Psoas muscle (tissue), 7 donors: ENCODE measurements at regions not wholly inside any gene's neighbourhood (a gene's known extent, or its start where the extent isn't known, plus 50 kb on each side); places are given as distances from the start of the nearest gene placed in this dataset.

Source experiments
- ATAC-seq, 4 donors: fragments of 200-7000 bp; cut with Tn5 transposase; one replicate each; pipeline ENCODE4 v1.9.1; 2020; ENCODE audit warnings: moderate library complexity in 3 of 4, mild to moderate bottlenecking in 2 of 4
- DNase-seq, 2 donors: peaks; one replicate each; pipeline ENCODE4 v3.0.0-alpha.2; 2020
- H3K27ac ChIP-seq: fragments of 200-600 bp; one replicate; pipeline ENCODE4 v1.8.0; 2022
- H3K27me3 ChIP-seq, 3 donors: fragments of 200-600 bp in 1 of 3; one replicate each; pipeline versions ENCODE4 v1.6.1 to v1.8.0; 2013 to 2022; ENCODE audit warnings: low read length in 2 of 3, mild to moderate bottlenecking in 2 of 3, moderate library complexity in 1 of 3; ENCODE audit not compliant: insufficient read depth in 3 of 3
- H3K36me3 ChIP-seq, 2 donors: fragments of 200-600 bp in 1 of 2; one replicate each; pipeline versions ENCODE4 v1.6.1 to v1.8.0; 2013 to 2022; ENCODE audit warnings: low read depth in 1 of 2, mild to moderate bottlenecking in 1 of 2, moderate library complexity in 1 of 2; ENCODE audit not compliant: insufficient read depth in 1 of 2
- H3K4me1 ChIP-seq: fragments of 200-600 bp; one replicate; pipeline ENCODE4 v1.8.0; 2022
- H3K4me3 ChIP-seq: fragments of 200-600 bp; one replicate; pipeline ENCODE4 v1.8.0; 2022; ENCODE audit warnings: mild to moderate bottlenecking
- H3K9me3 ChIP-seq: fragments of 200-600 bp; one replicate; pipeline ENCODE4 v1.8.0; 2022
- CTCF ChIP-seq: fragments of 200-600 bp; IDR thresholded peaks from one replicate; pipeline ENCODE4 v1.8.0; 2022; ENCODE audit warnings: antibody characterized with exemption
- WGBS, 3 donors: extraction: QIAGEN DNeasy Blood & Tissue Kit; methylation state at CpG; one replicate each; pipeline versions ENCODE4 v1.1.6 to v1.1.7; 2013; 5-methylcytosine and 5-hydroxymethylcytosine counted together
- intact Hi-C, 2 donors: fragments of 100-400 bp; cut with DNase I; formaldehyde crosslinking; loops; one replicate each; pipeline versions ENCODE4 v1.11.0 to v1.14.2; 2022
- donor health status: healthy with polysubstance abuse.
- donor health status: DM: no; HTN: no; CAD: no; lungs with moderate emphysema.
- donor health status: Bipolar disorder and iron deficiency.
- donor health status: healthy.
- donor health status: DM: yes; HTN: yes; CAD: no.
- donor health status: DM: no; HTN: no; CAD: no.
- donor health status: DM: yes; HTN: yes; CAD: no.

GRCh38 chr1:29789910-29790247, 553.6 kb downstream of the PTPRU start:
- DNase-seq (no peak), ATAC-seq (no peak)
- no peak overlapping the region for H3K27ac ChIP-seq
- WGBS, 3 donors, result 65 to 75% (median 68%) methylated on average over 6 of the region's 6 CpGs
- no peaks in the 10 kb centered on the region for H3K9me3 ChIP-seq
- peaks cover 0 to 19% (median 0%) of the 10 kb centered on the region in 3 donors for H3K27me3 ChIP-seq
- no peaks in the 10 kb centered on the region for H3K4me1 ChIP-seq
- intact Hi-C loops, result loop anchor here (5.0 to 10.0 kb wide), 6 partner anchors 297 to 917 kb away; partner anchors contain the start of gene PTPRU (in 1 of the 2)
- TF ChIP-seq CTCF, result no peak
- H3K36me3 ChIP-seq, result no peaks in the 10 kb centered on the region
- no peak overlapping the region for H3K4me3 ChIP-seq

GRCh38 chr1:29789221-29789909, 553.0 kb downstream of the PTPRU start:
- intact Hi-C loops, result no loop called here
- WGBS, 3 donors, result 44 to 54% (median 49%) methylated on average over 10 of the region's 10 CpGs
- no peak for DNase-seq
- H3K4me1 ChIP-seq, result no peaks in the 10 kb centered on the region
- no peak for ATAC-seq
- H3K27ac ChIP-seq, result no peak overlapping the region
- H3K36me3 ChIP-seq, result no peaks in the 10 kb centered on the region
- no peak overlapping the region for H3K4me3 ChIP-seq
- no peak for TF ChIP-seq CTCF
- peaks cover 0 to 19% (median 0%) of the 10 kb centered on the region in 3 donors for H3K27me3 ChIP-seq
- H3K9me3 ChIP-seq, result no peaks in the 10 kb centered on the region

DNA sequence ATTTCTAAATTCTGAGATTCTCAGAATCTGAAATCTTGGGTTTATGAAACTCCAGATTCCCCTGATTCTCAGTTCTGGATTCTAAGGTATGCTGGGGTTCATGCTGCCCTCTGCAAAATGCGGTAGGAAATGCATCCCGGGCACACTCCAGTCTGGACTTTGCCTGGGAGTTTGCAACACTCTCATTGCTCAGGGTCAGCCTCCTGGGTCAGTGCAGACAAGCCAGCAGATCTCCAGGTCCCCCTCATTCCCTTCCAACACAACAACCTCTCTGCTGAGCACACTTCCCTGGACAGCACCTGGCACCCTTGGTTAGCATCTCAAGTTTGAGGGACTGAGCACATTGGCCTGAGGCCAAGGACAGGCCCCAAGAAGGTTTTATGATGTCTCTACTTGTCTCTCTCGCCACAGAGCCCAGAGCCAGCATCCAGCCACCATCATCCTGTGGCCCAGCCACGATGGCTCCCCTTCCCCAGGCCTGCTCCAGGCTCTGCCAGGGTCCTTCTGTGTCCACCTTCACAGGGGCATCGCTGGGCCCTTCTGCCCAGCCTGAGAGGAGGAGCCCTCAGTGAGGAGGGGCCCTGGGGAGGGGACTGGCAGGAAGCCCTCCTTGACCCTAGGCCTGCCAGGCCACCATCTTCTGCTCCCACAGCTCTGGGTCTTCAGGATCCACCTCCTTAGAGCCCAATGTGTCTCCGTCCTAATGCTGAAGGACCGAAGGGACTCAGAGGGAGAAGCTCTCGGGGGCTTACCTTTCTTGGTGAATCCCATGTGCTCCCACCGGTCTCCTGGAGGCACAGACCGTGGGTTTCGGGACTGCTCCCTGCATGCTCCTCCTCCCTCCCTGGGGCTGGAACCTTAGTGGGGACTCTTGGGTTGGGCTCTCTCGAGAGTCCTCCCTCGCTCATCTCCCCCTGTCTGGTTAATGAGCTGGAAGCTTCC, 550.7 kb downstream of the PTPRU start:
- ATAC-seq (no peak), DNase-seq (no peak)
- 82 to 89% (median 85%) methylated on average over 13 of the region's 13 CpGs for WGBS, 3 donors
- Histone ChIP-seq H3K27ac (no peak overlapping the region), H3K36me3 (no peaks in the 10 kb centered on the region), H3K9me3 (no peaks in the 10 kb centered on the region), H3K4me1 (no peaks in the 10 kb centered on the region), H3K27me3 (peaks cover 0 to 23% (median 4%) of the 10 kb centered on the region in 3 donors), H3K4me3 (no peak overlapping the region)
- no peak for TF ChIP-seq CTCF
- intact Hi-C loops, result no loop called here

DNA sequence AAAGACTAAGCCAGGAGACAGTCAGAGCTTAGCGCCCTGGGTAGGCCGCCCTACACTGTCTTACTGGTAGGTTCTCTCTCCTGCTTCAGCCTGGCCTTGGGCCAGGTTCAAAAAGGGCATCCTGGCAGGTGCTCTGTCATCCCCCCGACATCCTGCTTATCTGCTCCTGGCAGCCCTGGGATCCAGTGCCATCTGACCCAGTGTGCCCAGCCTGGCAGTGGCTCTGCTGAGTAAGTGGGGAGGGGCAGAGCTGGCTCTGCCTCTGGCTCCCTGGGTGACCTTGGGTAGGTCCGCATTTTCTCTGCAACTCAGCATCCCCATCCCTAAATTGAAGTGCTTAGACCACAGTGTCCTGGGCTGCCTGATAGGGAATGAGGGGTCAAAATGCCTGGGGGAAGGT, 549.9 kb downstream of the PTPRU start:
- Histone ChIP-seq H3K27me3 (peaks cover 0 to 25% (median 4%) of the 10 kb centered on the region in 3 donors), H3K36me3 (no peaks in the 10 kb centered on the region), H3K9me3 (no peaks in the 10 kb centered on the region), H3K4me1 (no peaks in the 10 kb centered on the region), H3K4me3 (no peak overlapping the region), H3K27ac (no peak overlapping the region)
- no peak for ATAC-seq
- DNase-seq, result no peak
- 73 to 83% (median 79%) methylated on average over 4 of the region's 4 CpGs for WGBS, 3 donors
- no peak for TF ChIP-seq CTCF
- intact Hi-C loops, result no loop called here
